Keratinocyte (primary cell): ENCODE measurements at regions not wholly inside any gene's neighbourhood (a gene's known extent, or its start where the extent isn't known, plus 50 kb on each side); places are given as distances from the start of the nearest gene placed in this dataset.

ENCODE experiments used
- DNase-seq: peaks from one replicate; pipeline ENCODE4 v3.0.0-alpha.2; 2011; ENCODE audit warnings: low read depth, missing footprints, low spot score
- FAIRE-seq: peaks from 2 replicates; lab custom pipeline; 2011; peaks lifted over from hg19 to GRCh38; lab: Jason Lieb, UNC
- H2AFZ ChIP-seq: 2 replicates; pipeline ENCODE4 v1.6.0; 2012; ENCODE audit warnings: low read length, control low read depth, inconsistent platforms; ENCODE audit not compliant: control insufficient read depth
- H3K27ac ChIP-seq: 2 replicates; pipeline ENCODE4 v1.5.1; 2011; ENCODE audit warnings: low read length; ENCODE audit not compliant: control insufficient read depth, insufficient read depth
- H3K27me3 ChIP-seq: 3 replicates; pipeline ENCODE4 v1.6.0; 2011; ENCODE audit warnings: low read length; ENCODE audit not compliant: control insufficient read depth, insufficient read depth; ENCODE audit errors: extremely low read depth
- H3K36me3 ChIP-seq, 2 experiments: 2 replicates in 1 of 2; 3 replicates in 1 of 2; pipeline ENCODE4 v1.5.1; 2011; ENCODE audit warnings: low read length in 2 of 2, mild to moderate bottlenecking in 1 of 2; ENCODE audit not compliant: control insufficient read depth in 2 of 2, insufficient read depth in 2 of 2; ENCODE audit errors: extremely low read depth in 1 of 2
- H3K4me1 ChIP-seq: 3 replicates; pipeline ENCODE4 v1.5.1; 2011; ENCODE audit warnings: low read length; ENCODE audit not compliant: control insufficient read depth, insufficient read depth; ENCODE audit errors: extremely low read depth
- H3K4me2 ChIP-seq: 3 replicates; pipeline ENCODE4 v1.6.0; 2011; ENCODE audit warnings: low read depth, low read length; ENCODE audit not compliant: control insufficient read depth, insufficient read depth; ENCODE audit errors: extremely low read depth
- H3K4me3 ChIP-seq, 3 experiments: fragments of 200-600 bp in 1 of 3; sonication (generic) in 1 of 3; 2 replicates in 2 of 3; 3 replicates in 1 of 3; pipeline ENCODE4 v1.5.1; 2011 to 2016; ENCODE audit warnings: low read length in 3 of 3, mild to moderate bottlenecking in 3 of 3, control low read depth in 2 of 3, inconsistent platforms in 1 of 3, low read depth in 1 of 3, mixed read lengths in 1 of 3, mixed run types in 1 of 3, moderate library complexity in 1 of 3; ENCODE audit not compliant: control insufficient read depth in 2 of 3, insufficient read depth in 2 of 3; ENCODE audit errors: extremely low read depth in 1 of 3
- H3K79me2 ChIP-seq: 2 replicates; pipeline ENCODE4 v1.6.0; 2012; ENCODE audit warnings: low read length; ENCODE audit not compliant: control insufficient read depth, insufficient read depth
- H3K9ac ChIP-seq: 3 replicates; pipeline ENCODE4 v1.6.0; 2011; ENCODE audit warnings: low read length; ENCODE audit not compliant: control insufficient read depth, insufficient read depth; ENCODE audit errors: extremely low read depth
- H3K9me1 ChIP-seq: 3 replicates; pipeline ENCODE4 v1.6.0; 2011; ENCODE audit warnings: low read length; ENCODE audit not compliant: control insufficient read depth, insufficient read depth; ENCODE audit errors: extremely low read depth
- H3K9me3 ChIP-seq: 2 replicates; pipeline ENCODE4 v1.5.1; 2012; ENCODE audit warnings: low read depth, low read length; ENCODE audit not compliant: control insufficient read depth
- H4K20me1 ChIP-seq: 3 replicates; pipeline ENCODE4 v1.6.0; 2011; ENCODE audit warnings: low read length; ENCODE audit not compliant: control insufficient read depth, insufficient read depth; ENCODE audit errors: extremely low read depth
- CTCF ChIP-seq, 3 experiments: IDR thresholded peaks in 1 of 3; conservative IDR thresholded peaks in 1 of 3; optimal IDR thresholded peaks in 1 of 3; 2 replicates in 2 of 3; 3 replicates in 1 of 3; pipeline versions ENCODE3 to v1.5.1; 2011; ENCODE audit warnings: low read length in 3 of 3, mild to moderate bottlenecking in 3 of 3, moderate library complexity in 2 of 3, control low read depth in 1 of 3, inconsistent platforms in 1 of 3; ENCODE audit not compliant: insufficient read depth in 2 of 3; ENCODE audit errors: extremely low read depth in 1 of 3
- EZH2 ChIP-seq: IDR thresholded peaks from one replicate; pipeline ENCODE4 v1.6.1; 2012; ENCODE audit warnings: inconsistent platforms, mild to moderate bottlenecking, low read length, moderate library complexity
- dilution Hi-C: fragments of 300-500 bp; cut with MboI; formaldehyde crosslinking; loops from one replicate; pipeline ENCODE4 v1.7.0; 2020; ENCODE audit warnings: low sequenced_read_pairs; ENCODE audit not compliant: extremely low pct_ligation_motif_present

- H3K9me3 ChIP-seq, result no peaks in the 10 kb centered on the region
- no peak overlapping the region for H3K9ac ChIP-seq
- TF ChIP-seq EZH2 (no peak), CTCF (optimal IDR thresholded peaks at IDR 0.05 in 1 of 3, IDR thresholded peaks at IDR 0.05 in 1 of 3, conservative IDR thresholded peaks at IDR 0.05 in 1 of 3; ENCODE audit: extremely low read depth in 1 of 3, insufficient read depth in 2 of 3, low read length in 3 of 3) (no peak)
- H3K27ac ChIP-seq, result no peak overlapping the region
- no peak overlapping the region for H3K4me3 ChIP-seq
- no peaks in the 10 kb centered on the region for H3K9me1 ChIP-seq
- H2AFZ ChIP-seq, result no peak overlapping the region
- DNase-seq, result no peak
- H3K27me3 ChIP-seq, result no peaks in the 10 kb centered on the region
- dilution Hi-C loops, result no loop called here
- H3K79me2 ChIP-seq, result no peaks in the 10 kb centered on the region
- no peaks in the 10 kb centered on the region for H3K36me3 ChIP-seq
- H3K4me2 ChIP-seq, result no peak overlapping the region
- FAIRE-seq, result no peak
- no peaks in the 10 kb centered on the region for H4K20me1 ChIP-seq
- no peaks in the 10 kb centered on the region for H3K4me1 ChIP-seq
Measured at GRCh38 chr15:93612953-93613352, 523.9 kb upstream of the RGMA start.

GRCh38 chr15:93610944-93611343 is 521.9 kb upstream of the RGMA start:
- H3K9me1 ChIP-seq, result no peaks in the 10 kb centered on the region

More at GRCh38 chr15:93610944-93611343, 521.9 kb upstream of the RGMA start:
- DNase-seq (no peak), FAIRE-seq (no peak)
- TF ChIP-seq EZH2 (no peak), CTCF (optimal IDR thresholded peaks at IDR 0.05 in 1 of 3, IDR thresholded peaks at IDR 0.05 in 1 of 3, conservative IDR thresholded peaks at IDR 0.05 in 1 of 3; ENCODE audit: extremely low read depth in 1 of 3, insufficient read depth in 2 of 3, low read length in 3 of 3) (no peak)
- Histone ChIP-seq H3K27me3 (no peaks in the 10 kb centered on the region), H3K27ac (no peak overlapping the region), H3K4me3 (no peak overlapping the region), H4K20me1 (no peaks in the 10 kb centered on the region), H3K9me3 (no peaks in the 10 kb centered on the region), H3K36me3 (no peaks in the 10 kb centered on the region), H3K4me2 (no peak overlapping the region), H3K79me2 (no peaks in the 10 kb centered on the region), H3K9ac (no peak overlapping the region), H3K4me1 (no peaks in the 10 kb centered on the region), H2AFZ (no peak overlapping the region)
- dilution Hi-C loops, result no loop called here
